ENCODE measurements at regions not wholly inside any gene's neighbourhood (a gene's known extent, or its start where the extent isn't known, plus 50 kb on each side); places are given as distances from the start of the nearest gene placed in this dataset.

DNA sequence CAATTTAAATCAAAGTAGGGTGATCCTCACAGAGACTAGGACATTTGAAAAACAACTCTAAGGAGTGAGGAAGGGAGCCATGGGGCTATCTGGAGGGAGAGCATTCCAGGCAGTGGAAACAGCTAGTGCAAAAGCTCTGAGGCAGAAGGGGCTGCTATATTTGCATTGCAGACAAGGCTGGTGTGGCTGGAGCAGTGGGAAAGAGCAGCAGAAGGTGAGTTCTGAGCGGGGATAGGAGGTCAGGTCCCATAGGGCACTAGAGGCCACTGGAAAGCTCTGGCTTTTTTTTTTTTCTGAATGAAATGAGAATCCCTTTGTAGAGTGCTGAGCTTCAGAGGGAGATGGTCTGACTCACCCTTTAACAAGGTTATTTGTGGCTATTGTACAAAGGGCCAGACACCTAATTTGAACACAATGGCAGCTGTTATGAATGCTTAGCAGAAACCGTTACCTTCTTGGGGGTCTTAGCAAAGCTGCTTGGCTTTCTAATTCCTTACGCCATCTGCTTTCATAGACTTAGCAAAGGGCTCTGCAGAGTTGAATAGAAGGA lies 291.6 kb downstream of the BUD13 start:
- ChIA-PET POLR2A (no interaction called here), CTCF (no interaction called here)
- Histone ChIP-seq H3K4me3 (no peak overlapping the region), H3K4me2 (no peak overlapping the region), H3K4me1 (no peaks in the 10 kb centered on the region), H3K27ac (no peak overlapping the region), H3K9me3 (no peaks in the 10 kb centered on the region)
- DNase-seq (ENCODE audit: low read depth in 1 of 2, low spot score in 1 of 2): no peak
- TF ChIP-seq, protein P1, sequence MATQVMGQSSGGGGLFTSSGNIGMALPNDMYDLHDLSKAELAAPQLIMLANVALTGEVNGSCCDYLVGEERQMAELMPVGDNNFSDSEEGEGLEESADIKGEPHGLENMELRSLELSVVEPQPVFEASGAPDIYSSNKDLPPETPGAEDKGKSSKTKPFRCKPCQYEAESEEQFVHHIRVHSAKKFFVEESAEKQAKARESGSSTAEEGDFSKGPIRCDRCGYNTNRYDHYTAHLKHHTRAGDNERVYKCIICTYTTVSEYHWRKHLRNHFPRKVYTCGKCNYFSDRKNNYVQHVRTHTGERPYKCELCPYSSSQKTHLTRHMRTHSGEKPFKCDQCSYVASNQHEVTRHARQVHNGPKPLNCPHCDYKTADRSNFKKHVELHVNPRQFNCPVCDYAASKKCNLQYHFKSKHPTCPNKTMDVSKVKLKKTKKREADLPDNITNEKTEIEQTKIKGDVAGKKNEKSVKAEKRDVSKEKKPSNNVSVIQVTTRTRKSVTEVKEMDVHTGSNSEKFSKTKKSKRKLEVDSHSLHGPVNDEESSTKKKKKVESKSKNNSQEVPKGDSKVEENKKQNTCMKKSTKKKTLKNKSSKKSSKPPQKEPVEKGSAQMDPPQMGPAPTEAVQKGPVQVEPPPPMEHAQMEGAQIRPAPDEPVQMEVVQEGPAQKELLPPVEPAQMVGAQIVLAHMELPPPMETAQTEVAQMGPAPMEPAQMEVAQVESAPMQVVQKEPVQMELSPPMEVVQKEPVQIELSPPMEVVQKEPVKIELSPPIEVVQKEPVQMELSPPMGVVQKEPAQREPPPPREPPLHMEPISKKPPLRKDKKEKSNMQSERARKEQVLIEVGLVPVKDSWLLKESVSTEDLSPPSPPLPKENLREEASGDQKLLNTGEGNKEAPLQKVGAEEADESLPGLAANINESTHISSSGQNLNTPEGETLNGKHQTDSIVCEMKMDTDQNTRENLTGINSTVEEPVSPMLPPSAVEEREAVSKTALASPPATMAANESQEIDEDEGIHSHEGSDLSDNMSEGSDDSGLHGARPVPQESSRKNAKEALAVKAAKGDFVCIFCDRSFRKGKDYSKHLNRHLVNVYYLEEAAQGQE (IDR thresholded peaks at IDR 0.05): no peak
- TF ChIP-seq CBX8 (IDR thresholded peaks at IDR 0.05) (no peak), NFE2L2 (conservative IDR thresholded peaks at IDR 0.05; ENCODE audit: low read length) (no peak), RCOR1 (IDR thresholded peaks at IDR 0.05; ENCODE audit: low read depth, low read length) (no peak), MYC (IDR thresholded peaks at IDR 0.05; ENCODE audit: borderline replicate concordance, low read length) (no peak), RARB (CRISPR knock-in tag; IDR thresholded peaks at IDR 0.05) (no peak), HEYL (CRISPR knock-in tag; IDR thresholded peaks at IDR 0.05) (no peak)
- TF ChIP-seq, protein P2, sequence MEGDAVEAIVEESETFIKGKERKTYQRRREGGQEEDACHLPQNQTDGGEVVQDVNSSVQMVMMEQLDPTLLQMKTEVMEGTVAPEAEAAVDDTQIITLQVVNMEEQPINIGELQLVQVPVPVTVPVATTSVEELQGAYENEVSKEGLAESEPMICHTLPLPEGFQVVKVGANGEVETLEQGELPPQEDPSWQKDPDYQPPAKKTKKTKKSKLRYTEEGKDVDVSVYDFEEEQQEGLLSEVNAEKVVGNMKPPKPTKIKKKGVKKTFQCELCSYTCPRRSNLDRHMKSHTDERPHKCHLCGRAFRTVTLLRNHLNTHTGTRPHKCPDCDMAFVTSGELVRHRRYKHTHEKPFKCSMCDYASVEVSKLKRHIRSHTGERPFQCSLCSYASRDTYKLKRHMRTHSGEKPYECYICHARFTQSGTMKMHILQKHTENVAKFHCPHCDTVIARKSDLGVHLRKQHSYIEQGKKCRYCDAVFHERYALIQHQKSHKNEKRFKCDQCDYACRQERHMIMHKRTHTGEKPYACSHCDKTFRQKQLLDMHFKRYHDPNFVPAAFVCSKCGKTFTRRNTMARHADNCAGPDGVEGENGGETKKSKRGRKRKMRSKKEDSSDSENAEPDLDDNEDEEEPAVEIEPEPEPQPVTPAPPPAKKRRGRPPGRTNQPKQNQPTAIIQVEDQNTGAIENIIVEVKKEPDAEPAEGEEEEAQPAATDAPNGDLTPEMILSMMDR (IDR thresholded peaks at IDR 0.05): no peak
- no peak for FAIRE-seq
- ATAC-seq: no peak
- WGBS (ENCODE audit: missing lambda C conversion rate): 15% methylated on average over 3 of the region's 3 CpGs

DNA sequence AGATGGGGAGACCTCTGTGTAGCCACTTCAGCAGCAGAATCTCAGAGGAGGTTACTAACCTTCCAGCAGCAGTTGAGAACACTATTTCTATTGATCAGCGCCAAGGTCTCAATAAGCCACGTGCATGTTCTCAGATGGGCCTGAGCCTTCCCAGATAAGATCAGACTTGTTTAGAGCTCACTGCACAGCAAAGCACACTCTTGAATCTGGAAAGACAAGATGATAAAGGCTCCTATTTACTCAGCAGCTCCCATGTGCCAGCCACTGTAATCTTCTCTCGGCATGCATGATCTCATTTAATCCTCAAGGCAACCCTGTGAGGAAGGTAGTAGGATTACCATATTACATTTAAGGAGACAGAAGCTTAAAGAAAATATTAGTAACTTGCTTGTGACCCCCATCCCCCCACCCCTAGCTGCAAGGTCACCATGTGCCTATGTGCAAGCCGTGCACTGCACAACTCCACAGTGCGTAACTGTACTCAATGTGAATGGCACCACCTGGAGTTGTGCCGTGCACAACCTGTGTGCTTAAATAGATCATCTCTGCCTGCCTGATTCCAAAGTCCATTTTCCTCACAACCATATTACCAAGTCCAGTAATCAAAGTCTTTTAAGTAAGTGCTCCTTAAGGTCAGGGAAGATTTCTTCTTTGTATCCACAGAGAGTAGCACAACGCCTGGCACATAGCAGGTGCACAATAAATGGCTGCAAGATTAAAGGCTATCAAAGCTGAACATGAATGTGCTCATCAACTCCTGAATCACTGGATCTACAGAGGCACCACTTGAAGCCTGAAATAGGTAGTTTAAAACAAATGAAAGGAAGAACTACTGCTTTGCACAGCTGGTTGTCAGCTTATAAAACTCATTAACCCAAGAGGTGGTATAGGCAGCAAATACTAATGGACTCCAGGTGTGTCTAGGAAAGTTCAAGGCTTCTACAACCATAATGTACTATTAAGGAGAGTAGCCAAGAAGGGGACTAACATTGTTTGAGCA lies 293.8 kb downstream of the BUD13 start:
- 35% methylated on average over 7 of the region's 7 CpGs for WGBS (ENCODE audit: missing lambda C conversion rate)
- Histone ChIP-seq H3K9me3 (no peaks in the 10 kb centered on the region), H3K4me3 (no peak overlapping the region), H3K4me2 (no peak overlapping the region), H3K4me1 (no peaks in the 10 kb centered on the region), H3K27ac (no peak overlapping the region)
- POLR2A ChIA-PET: no interaction called here
- ATAC-seq (no peak), FAIRE-seq (no peak), DNase-seq (ENCODE audit: low read depth in 1 of 2, low spot score in 1 of 2) (no peak)
- CTCF ChIA-PET: no interaction called here
- no peak for TF ChIP-seq HOXA7 (CRISPR knock-in tag; IDR thresholded peaks at IDR 0.05)

DNA sequence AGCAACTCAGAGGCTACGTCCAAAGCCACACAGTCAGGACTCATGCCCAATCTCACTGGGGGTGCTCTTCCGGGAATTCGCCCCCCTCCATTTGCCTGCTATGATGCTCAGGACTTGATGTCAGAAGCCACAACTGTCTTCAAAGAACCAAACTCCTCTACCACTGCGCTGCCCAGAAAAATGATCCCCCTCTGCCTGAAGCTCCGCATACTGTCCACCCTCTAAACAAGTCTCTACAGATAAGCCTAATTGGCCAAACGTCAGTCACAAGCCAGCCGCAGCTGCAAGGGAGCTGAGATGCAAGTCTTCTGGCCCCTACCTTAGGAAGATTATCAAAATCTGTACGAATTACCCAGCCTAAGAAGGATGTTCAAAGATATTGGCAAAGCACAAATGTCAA lies 294.6 kb downstream of the BUD13 start:
- no peaks in the 10 kb centered on the region for H3K4me1 ChIP-seq
- no peak overlapping the region for H3K4me3 ChIP-seq
- ATAC-seq: no peak
- ChIA-PET POLR2A (no interaction called here), CTCF (no interaction called here)
- H3K4me2 ChIP-seq: no peak overlapping the region
- FAIRE-seq: no peak
- TF ChIP-seq RARB (CRISPR knock-in tag; IDR thresholded peaks at IDR 0.05): no peak
- no peak overlapping the region for H3K27ac ChIP-seq
- no peak for DNase-seq (ENCODE audit: low read depth in 1 of 2, low spot score in 1 of 2)
- 14% methylated on average over 7 of the region's 8 CpGs for WGBS (ENCODE audit: missing lambda C conversion rate)
- H3K9me3 ChIP-seq: no peaks in the 10 kb centered on the region

DNA sequence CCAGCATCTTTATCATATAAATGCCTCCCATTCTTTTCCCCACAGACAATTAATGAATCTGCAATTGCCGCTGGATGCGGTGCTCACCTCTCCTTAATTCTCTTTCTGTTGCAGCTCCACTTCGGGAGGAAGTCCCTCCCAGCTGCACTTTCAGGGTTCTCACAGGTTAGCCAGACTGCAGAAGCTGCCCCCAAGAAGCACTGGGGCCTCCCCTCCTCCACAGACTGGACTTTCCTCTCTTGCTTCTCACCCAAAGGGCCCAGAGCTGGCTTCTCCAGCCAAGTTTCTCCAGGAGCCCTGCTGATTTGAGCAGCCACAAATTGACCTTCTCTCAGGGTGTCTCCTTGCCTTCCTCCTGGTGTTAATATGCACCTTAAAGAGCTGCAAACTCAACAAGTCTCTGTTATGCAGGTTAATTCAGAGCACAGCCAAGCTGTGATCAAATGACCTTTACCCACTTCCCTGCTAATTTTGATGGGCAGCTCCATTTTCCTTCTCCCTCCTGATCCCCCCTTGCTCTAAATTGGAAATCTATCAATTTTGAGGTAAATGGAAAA lies 298.9 kb downstream of the BUD13 start:
- Histone ChIP-seq H3K9me3 (no peaks in the 10 kb centered on the region; the same call in 2 of the 3 replicates), H3K4me3 (no peak overlapping the region), H3K4me1 (no peaks in the 10 kb centered on the region), H3K27ac (no peak overlapping the region), H3K4me2 (no peak overlapping the region)
- DNase-seq (ENCODE audit: low read depth in 1 of 2, low spot score in 1 of 2) (no peak), ATAC-seq (no peak), FAIRE-seq (no peak)
- CTCF ChIA-PET: interaction anchor here (1.1 kb wide), 1 partner anchor 26 kb away, joined by 3 read pairs; no protein-coding TSS in a partner anchor
- WGBS (ENCODE audit: missing lambda C conversion rate): 64% methylated on average over 3 of the region's 3 CpGs
- POLR2A ChIA-PET: no interaction called here
- TF ChIP-seq, protein P3, sequence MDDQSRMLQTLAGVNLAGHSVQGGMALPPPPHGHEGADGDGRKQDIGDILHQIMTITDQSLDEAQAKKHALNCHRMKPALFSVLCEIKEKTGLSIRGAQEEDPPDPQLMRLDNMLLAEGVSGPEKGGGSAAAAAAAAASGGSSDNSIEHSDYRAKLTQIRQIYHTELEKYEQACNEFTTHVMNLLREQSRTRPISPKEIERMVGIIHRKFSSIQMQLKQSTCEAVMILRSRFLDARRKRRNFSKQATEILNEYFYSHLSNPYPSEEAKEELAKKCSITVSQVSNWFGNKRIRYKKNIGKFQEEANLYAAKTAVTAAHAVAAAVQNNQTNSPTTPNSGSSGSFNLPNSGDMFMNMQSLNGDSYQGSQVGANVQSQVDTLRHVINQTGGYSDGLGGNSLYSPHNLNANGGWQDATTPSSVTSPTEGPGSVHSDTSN (IDR thresholded peaks at IDR 0.05): no peak
- TF ChIP-seq ZFP36 (IDR thresholded peaks at IDR 0.05; ENCODE audit: borderline replicate concordance, partially characterized antibody) (no peak), ESRRA (IDR thresholded peaks at IDR 0.05; ENCODE audit: borderline replicate concordance, low read length) (no peak), SMC3 (IDR thresholded peaks at IDR 0.05) (no peak), HOXA7 (CRISPR knock-in tag; IDR thresholded peaks at IDR 0.05) (no peak), POLR2A (IDR thresholded peaks at IDR 0.05; ENCODE audit: low read length) (no peak), HOXB5 (CRISPR knock-in tag; IDR thresholded peaks at IDR 0.05) (no peak), NR3C1 (IDR thresholded peaks at IDR 0.05) (no peak), ZC3H11A (IDR thresholded peaks at IDR 0.05) (no peak), ZSCAN20 (CRISPR knock-in tag; IDR thresholded peaks at IDR 0.05) (no peak), NPAS2 (CRISPR knock-in tag; IDR thresholded peaks at IDR 0.05; ENCODE audit: borderline replicate concordance) (no peak)
- TF ChIP-seq, protein P4, sequence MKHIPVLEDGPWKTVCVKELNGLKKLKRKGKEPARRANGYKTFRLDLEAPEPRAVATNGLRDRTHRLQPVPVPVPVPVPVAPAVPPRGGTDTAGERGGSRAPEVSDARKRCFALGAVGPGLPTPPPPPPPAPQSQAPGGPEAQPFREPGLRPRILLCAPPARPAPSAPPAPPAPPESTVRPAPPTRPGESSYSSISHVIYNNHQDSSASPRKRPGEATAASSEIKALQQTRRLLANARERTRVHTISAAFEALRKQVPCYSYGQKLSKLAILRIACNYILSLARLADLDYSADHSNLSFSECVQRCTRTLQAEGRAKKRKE (CRISPR knock-in tag; IDR thresholded peaks at IDR 0.05; ENCODE audit: low read depth): no peak
- TF ChIP-seq, protein P5, sequence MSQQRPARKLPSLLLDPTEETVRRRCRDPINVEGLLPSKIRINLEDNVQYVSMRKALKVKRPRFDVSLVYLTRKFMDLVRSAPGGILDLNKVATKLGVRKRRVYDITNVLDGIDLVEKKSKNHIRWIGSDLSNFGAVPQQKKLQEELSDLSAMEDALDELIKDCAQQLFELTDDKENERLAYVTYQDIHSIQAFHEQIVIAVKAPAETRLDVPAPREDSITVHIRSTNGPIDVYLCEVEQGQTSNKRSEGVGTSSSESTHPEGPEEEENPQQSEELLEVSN (IDR thresholded peaks at IDR 0.05; ENCODE audit: borderline replicate concordance, low read depth): no peak
